C4-2B (cell line): ENCODE measurements at regions not wholly inside any gene's neighbourhood (a gene's known extent, or its start where the extent isn't known, plus 50 kb on each side); places are given as distances from the start of the nearest gene placed in this dataset.

ENCODE experiments used
- H3K27ac ChIP-seq: fragments of 450-650 bp; 2 replicates; pipeline ENCODE4 v1.5.1; 2017
- ZFX ChIP-seq: fragments of 450-650 bp; IDR thresholded peaks from 2 replicates; pipeline ENCODE4 v1.6.1; 2017
- TF ChIP-seq, protein P1 (sequence below): fragments of 450-650 bp; conservative IDR thresholded peaks from 2 replicates; pipeline ENCODE4 v1.5.1; 2017; ENCODE audit warnings: mild to moderate bottlenecking

DNA sequence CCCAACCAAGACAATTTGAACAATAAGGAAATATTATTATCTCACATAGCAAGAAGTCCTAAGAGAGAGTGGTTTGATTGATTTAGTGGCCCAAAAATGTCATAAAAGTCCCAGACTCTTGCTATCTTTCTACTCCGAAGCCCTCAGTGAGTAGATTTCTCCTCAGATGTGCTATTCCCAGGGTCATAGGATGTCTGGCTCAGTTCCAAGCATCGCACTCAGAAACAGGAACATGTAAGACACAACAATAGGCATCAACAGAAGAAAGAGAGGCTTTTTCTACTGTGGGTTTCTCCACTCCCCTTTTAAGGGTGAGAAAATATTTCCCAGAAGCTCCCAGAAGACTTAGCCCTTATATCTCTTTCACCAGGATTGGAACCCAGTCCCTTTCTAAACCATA is 188.1 kb upstream of the CDKN3 start:
- TF ChIP-seq ZFX = no peak
- TF ChIP-seq, protein P1, sequence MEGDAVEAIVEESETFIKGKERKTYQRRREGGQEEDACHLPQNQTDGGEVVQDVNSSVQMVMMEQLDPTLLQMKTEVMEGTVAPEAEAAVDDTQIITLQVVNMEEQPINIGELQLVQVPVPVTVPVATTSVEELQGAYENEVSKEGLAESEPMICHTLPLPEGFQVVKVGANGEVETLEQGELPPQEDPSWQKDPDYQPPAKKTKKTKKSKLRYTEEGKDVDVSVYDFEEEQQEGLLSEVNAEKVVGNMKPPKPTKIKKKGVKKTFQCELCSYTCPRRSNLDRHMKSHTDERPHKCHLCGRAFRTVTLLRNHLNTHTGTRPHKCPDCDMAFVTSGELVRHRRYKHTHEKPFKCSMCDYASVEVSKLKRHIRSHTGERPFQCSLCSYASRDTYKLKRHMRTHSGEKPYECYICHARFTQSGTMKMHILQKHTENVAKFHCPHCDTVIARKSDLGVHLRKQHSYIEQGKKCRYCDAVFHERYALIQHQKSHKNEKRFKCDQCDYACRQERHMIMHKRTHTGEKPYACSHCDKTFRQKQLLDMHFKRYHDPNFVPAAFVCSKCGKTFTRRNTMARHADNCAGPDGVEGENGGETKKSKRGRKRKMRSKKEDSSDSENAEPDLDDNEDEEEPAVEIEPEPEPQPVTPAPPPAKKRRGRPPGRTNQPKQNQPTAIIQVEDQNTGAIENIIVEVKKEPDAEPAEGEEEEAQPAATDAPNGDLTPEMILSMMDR = no peak
- H3K27ac ChIP-seq = no peak overlapping the region

DNA sequence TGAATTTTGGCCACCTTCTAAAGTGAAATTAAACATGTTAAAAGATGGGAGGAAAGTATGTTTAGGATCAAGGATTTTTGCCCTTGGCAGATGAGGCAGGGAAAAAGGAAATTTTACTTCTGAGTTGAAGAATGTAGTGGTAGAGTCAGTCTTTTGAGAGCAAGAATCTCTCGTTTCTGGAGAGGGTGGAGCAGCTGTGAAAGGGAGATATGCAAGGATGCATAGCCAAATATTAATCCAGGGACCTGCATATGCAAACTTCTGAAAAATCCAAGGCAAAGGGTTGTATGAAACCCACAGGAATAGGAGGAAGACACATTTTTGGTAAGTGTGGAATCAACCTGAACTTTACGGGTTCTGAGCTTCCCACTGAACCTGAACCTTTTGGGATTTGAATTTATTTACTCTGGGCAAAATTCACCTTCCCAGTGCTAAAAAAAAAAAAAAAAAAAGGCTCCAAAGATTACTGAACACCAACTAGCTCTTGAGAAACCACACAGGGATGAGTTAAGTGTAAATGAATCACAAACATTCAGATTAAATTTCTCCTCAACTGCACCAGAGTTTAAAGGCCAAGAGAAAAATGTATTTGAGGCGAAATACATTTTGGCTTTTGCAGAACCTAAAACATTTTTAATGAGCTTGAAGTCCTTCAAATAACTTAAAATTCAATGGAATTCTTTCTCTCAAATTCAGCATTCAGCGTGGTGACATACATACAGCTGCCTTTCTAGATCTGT is 187.1 kb upstream of the CDKN3 start:
- TF ChIP-seq ZFX = no peak
- TF ChIP-seq, protein P1 = no peak
- no peak overlapping the region for H3K27ac ChIP-seq

DNA sequence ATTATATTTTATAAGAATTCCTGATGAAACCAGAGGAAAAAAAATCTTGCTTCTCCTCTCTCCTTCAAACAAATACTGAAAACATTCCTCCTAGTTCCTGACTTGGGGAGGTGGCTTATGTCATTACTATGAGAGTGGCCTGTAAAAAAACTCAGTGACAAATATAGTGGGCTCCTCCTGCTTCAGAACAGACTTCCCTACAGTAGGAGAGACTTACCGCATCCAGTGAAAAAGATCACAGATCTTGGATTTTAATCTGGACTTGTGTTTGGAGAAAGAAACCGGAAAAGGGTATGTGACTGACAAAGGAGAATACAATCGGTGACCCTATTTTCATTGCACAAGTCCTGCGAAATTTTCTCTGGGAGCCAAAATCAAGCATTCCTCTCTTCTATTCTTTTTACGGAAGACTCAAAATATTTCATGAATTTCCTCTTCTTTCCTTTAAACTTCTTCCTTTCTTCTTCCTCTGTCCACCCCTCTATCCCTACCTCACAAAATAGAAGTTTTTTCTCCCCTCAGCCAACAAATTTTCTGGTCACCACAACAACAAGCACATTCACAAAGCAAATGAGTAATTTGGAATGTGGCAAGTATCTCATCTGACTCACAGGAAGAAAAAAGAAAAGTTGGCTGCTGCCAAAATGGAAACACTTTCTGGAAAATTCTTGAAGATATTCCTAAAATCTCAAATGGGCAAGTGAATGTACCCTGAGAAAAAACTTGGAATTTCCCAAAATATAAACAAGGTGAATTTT is 185.1 kb upstream of the CDKN3 start:
- TF ChIP-seq, protein P1 = no peak
- no peak for TF ChIP-seq ZFX
- H3K27ac ChIP-seq = no peak overlapping the region

DNA sequence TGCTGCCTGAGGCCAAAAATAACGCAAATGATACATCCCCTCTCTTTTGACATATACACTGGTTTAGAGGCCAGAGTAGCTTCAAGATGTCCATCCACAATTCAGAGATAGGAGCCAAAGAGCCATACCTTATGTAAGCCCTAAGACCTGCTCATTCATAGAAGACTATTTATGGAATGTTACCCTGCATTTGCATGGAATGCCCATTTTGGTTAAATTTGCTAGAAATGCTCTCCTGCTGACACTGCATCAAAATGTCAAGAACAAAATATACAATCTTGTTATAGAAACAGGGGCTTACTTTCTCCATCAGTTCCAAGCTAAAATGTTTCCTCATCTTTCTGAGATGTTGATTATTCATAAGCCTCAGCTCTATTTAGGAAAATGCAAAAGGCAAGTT is 183.3 kb upstream of the CDKN3 start:
- no peak for TF ChIP-seq ZFX
- TF ChIP-seq, protein P1 = no peak
- H3K27ac ChIP-seq = no peak overlapping the region

DNA sequence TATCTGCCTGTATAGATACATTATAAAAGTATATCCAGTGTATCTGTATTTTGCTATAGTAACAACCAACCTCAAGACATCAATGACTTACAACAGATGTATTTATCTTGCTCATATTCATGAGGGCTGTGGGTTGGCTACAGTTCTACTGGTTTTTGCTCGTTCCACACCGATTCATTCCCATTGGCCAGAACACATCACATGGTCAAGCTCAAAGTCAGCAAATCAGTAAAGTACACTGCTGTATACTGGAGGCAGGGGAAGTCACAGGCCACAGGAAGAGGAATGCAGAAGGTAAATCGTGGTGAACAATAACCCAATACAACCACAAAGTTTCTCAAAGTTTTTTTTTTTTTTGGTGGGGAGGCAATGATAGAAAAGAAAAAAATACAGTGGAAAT is 180.0 kb upstream of the CDKN3 start:
- TF ChIP-seq ZFX = no peak
- TF ChIP-seq, protein P1 = no peak

DNA sequence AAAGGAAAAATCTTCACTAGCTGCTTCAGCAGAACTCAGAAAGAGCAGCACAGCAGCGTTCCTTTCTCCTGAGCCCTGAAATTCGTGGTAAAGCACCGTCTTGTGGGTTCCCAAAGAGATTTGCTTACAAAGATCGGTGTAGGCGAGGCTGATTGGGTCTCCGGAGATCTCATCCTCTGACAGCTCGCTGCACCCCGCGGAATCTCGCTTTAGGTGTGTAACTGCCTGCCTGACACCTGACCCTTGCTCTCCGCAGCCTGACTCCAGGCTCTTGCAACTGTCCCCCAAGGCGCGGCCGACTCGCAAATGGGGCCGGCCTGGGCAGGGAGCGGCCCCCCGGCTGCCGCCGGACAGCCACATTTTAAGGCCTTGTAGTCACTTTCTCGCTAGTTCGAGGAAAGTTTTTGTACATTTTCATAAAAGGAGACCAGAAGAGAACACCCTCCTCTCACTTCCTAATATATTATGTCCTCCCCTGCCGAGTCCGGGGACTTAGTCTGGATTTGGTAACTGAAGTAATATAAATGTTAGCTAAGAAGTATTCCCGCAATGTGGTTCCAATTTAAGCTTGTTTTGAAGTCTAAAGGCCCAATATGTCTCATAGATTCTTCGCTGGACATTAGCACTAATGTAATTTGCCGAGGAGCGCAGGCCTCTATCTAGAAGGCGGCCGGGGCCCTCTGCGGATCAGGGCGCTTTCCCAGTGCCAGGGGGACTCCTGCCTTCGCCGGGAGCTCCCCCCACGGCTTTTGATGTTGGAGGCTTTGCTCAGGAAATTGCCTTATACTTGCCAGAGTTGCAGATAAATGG is 177.3 kb upstream of the CDKN3 start:
- H3K27ac ChIP-seq = no peak overlapping the region

More for the DNA sequence above, 180.0 kb upstream of the CDKN3 start:
- H3K27ac ChIP-seq = no peak overlapping the region

More for the DNA sequence above, 177.3 kb upstream of the CDKN3 start:
- TF ChIP-seq, protein P1 = no peak
- TF ChIP-seq ZFX = no peak
